ENCODE measurements at regions not wholly inside any gene's neighbourhood (a gene's known extent, or its start where the extent isn't known, plus 50 kb on each side); places are given as distances from the start of the nearest gene placed in this dataset.

DNA sequence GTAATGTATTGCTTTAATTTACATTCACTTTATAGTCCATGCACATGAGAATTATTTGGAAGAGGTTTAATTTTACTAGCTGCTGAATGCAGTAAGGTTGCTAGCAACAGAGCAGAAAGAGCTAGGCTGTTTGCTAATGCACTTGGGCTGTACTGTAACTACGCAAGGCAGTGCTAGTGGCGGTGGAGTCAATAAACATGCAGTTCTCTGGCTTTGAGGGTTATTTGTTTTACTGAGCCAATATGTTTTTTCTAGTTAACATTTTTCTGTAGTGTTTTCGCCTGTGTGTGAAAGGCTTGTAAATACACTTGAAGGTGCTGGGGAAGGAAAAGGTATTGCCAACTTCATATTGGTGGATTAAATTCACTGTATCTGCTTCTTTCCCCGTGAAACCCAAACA, 112.8 kb downstream of the BTBD3 start:
- TF ChIP-seq SP1 (IDR thresholded peaks at IDR 0.05) = no peak
- TF ChIP-seq FOXA1 (IDR thresholded peaks at IDR 0.05) = no peak
- TF ChIP-seq FOXM1 (IDR thresholded peaks at IDR 0.05; ENCODE audit: borderline replicate concordance) = no peak
- TF ChIP-seq BHLHE40 (IDR thresholded peaks at IDR 0.05; ENCODE audit: borderline replicate concordance) = no peak
- no peak for TF ChIP-seq CTBP1 (IDR thresholded peaks at IDR 0.05; ENCODE audit: borderline replicate concordance)
- TF ChIP-seq HDGF (IDR thresholded peaks at IDR 0.05; ENCODE audit: borderline replicate concordance) = no peak
- no peak for TF ChIP-seq ELF4 (IDR thresholded peaks at IDR 0.05)
- TF ChIP-seq TARDBP (IDR thresholded peaks at IDR 0.05) = no peak
- TF ChIP-seq FOXK2 (IDR thresholded peaks at IDR 0.05) = no peak
- no peak for TF ChIP-seq ZNF384 (IDR thresholded peaks at IDR 0.05)
- TF ChIP-seq ARNT (IDR thresholded peaks at IDR 0.05) = no peak
- no peak for TF ChIP-seq SUZ12 (IDR thresholded peaks at IDR 0.05)

Measured in HEK293T (cell line).